ENCODE measurements at regions not wholly inside any gene's neighbourhood (a gene's known extent, or its start where the extent isn't known, plus 50 kb on each side); places are given as distances from the start of the nearest gene placed in this dataset.

DNA sequence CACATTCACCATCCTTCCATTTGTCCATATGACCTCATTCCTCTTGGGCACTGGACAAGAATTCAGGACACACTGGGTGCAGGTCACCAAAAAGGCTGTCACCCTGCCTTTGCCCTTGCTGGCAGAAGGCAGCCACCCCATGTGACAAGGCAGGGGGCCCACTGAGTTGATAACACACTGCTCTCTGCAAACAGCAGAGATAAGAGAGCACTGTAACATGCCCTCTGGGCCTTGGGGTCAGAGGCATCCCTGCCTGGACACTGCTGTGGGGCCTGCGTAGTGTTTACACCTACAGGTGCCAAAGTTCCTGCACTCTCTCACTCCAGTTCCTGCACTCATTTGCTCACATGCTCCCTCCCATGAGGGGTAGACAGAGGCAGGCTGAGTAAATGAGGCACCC is 344.7 kb upstream of the TCF4 start:
- DNase-seq (ENCODE audit: extremely low read depth in 1 of 4, low spot score in 3 of 4): peak in 1 of 4 experiments; percentile 14
- Histone ChIP-seq H3K36me3 (ENCODE audit: control insufficient read depth, insufficient read depth, low read length) (no peaks in the 10 kb centered on the region), H3K9me3 (replicated peaks; ENCODE audit: control insufficient read depth, insufficient read depth, low read depth, low read length) (peaks cover 3% of the 10 kb centered on the region; the same call in 1 of the 2 replicates), H3K9ac (ENCODE audit: insufficient read depth in 1 of 2, low read depth in 2 of 2, low read length in 2 of 2) (no peak overlapping the region), H4K20me1 (replicated peaks; ENCODE audit: control insufficient read depth, insufficient read depth, low read length) (no peaks in the 10 kb centered on the region), H2AFZ (ENCODE audit: low read depth, low read length) (no peak overlapping the region), H3K27ac (ENCODE audit: extremely low read depth, low read depth, low read length) (no peak overlapping the region), H3K4me1 (replicated peaks in 1 of 2; ENCODE audit: control insufficient read depth in 2 of 2, insufficient read depth in 2 of 2, low read length in 2 of 2) (peaks cover 0 to 6% of the 10 kb centered on the region in 2 experiments; a peak in 4 of 5 replicates), H3K27me3 (ENCODE audit: control insufficient read depth in 2 of 2, insufficient read depth in 2 of 2, low read length in 2 of 2) (no peaks in the 10 kb centered on the region), H3K9me1 (ENCODE audit: control insufficient read depth, insufficient read depth, low read length) (no peaks in the 10 kb centered on the region), H3K4me3 (no peak overlapping the region), H3K79me2 (ENCODE audit: control insufficient read depth, insufficient read depth, low read length) (no peaks in the 10 kb centered on the region), H3K4me2 (ENCODE audit: insufficient read depth, low read length) (no peak overlapping the region; the same call in 1 of the 2 replicates)
- ChIA-PET CTCF (ENCODE audit: low intra/inter-chr PET ratio) (no interaction called here), POLR2A (no interaction called here)
- intact Hi-C loops (cut with micrococcal nuclease): no loop called here
- ATAC-seq: no peak
- BruUV-seq (replicated peaks): no TSS peak
- TF ChIP-seq CBFA2T3 (IDR thresholded peaks at IDR 0.05) (peak; percentile 37), ETS2 (tag; IDR thresholded peaks at IDR 0.05; ENCODE audit: borderline replicate concordance, poor library complexity, severe bottlenecking) (no peak), CBFA2T2 (conservative IDR thresholded peaks at IDR 0.05) (peak; percentile 22; the same call in 1 of the 2 replicates)
- in situ Hi-C loops (cut with MboI): no loop called here
- FAIRE-seq: no peak
- 21% methylated on average over 1 of the region's 1 CpG for WGBS (ENCODE audit: insufficient coverage, low coverage, missing lambda C conversion rate)

DNA sequence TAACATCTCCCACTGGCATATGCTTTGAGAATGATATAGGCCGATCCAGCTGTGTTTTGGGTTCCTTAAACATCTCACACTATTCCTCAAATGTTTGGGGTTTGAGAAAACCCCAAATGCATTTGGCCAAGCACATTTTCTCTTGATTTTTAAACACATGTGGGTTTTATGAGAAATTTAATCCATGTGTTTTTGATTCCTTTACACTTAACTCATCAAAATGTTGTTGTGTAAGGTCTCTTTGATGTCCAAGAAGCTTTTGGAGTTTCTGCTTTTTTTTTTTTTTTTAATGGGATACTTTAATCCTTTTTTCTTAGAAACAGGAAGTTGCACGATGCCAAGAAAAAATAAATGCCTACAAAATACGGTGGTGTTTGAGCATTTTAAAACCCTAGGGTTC is 339.8 kb upstream of the TCF4 start:
- Histone ChIP-seq H3K9me1 (ENCODE audit: control insufficient read depth, insufficient read depth, low read length) (no peaks in the 10 kb centered on the region), H3K79me2 (ENCODE audit: control insufficient read depth, insufficient read depth, low read length) (no peaks in the 10 kb centered on the region), H3K4me3 (no peak overlapping the region), H3K9me3 (replicated peaks; ENCODE audit: control insufficient read depth, insufficient read depth, low read depth, low read length) (no peaks in the 10 kb centered on the region), H3K9ac (ENCODE audit: insufficient read depth in 1 of 2, low read depth in 2 of 2, low read length in 2 of 2) (no peak overlapping the region), H3K4me2 (ENCODE audit: insufficient read depth, low read length) (no peak overlapping the region), H3K36me3 (ENCODE audit: control insufficient read depth, insufficient read depth, low read length) (no peaks in the 10 kb centered on the region), H2AFZ (ENCODE audit: low read depth, low read length) (no peak overlapping the region), H3K4me1 (replicated peaks in 1 of 2; ENCODE audit: control insufficient read depth in 2 of 2, insufficient read depth in 2 of 2, low read length in 2 of 2) (peaks cover 0 to 5% of the 10 kb centered on the region in 2 experiments; a peak in 4 of 5 replicates), H3K27ac (ENCODE audit: extremely low read depth, low read depth, low read length) (no peak overlapping the region), H4K20me1 (replicated peaks; ENCODE audit: control insufficient read depth, insufficient read depth, low read length) (no peaks in the 10 kb centered on the region), H3K27me3 (ENCODE audit: control insufficient read depth in 2 of 2, insufficient read depth in 2 of 2, low read length in 2 of 2) (no peaks in the 10 kb centered on the region)
- FAIRE-seq (no peak), ATAC-seq (no peak), DNase-seq (ENCODE audit: extremely low read depth in 1 of 4, low spot score in 3 of 4) (no peak)
- in situ Hi-C loops (cut with MboI) (no loop called here), intact Hi-C loops (cut with micrococcal nuclease) (no loop called here)
- no TSS peak for BruUV-seq (replicated peaks)
- CTCF ChIA-PET (ENCODE audit: low intra/inter-chr PET ratio): no interaction called here
- TF ChIP-seq ZNF644 (tag; IDR thresholded peaks at IDR 0.05; ENCODE audit: low read depth) (no peak), KDM1A (IDR thresholded peaks at IDR 0.05) (no peak), ZNF384 (IDR thresholded peaks at IDR 0.05; ENCODE audit: low read depth, low read length) (no peak), ZKSCAN3 (CRISPR knock-in tag; IDR thresholded peaks at IDR 0.05) (no peak), GATAD2B (IDR thresholded peaks at IDR 0.05; ENCODE audit: borderline replicate concordance) (no peak), ASH1L (IDR thresholded peaks at IDR 0.05; ENCODE audit: borderline replicate concordance, low read depth, partially characterized antibody) (no peak), PCBP1 (IDR thresholded peaks at IDR 0.05; ENCODE audit: low read depth, low read length, poor library complexity, severe bottlenecking) (no peak), PCBP2 (IDR thresholded peaks at IDR 0.05; ENCODE audit: low read depth, low read length, poor library complexity, severe bottlenecking) (no peak), SRSF3 (IDR thresholded peaks at IDR 0.05; ENCODE audit: insufficient read depth, low read length) (no peak), ZNF589 (CRISPR knock-in tag; IDR thresholded peaks at IDR 0.05; ENCODE audit: low read depth) (no peak), ELF4 (CRISPR knock-in tag; IDR thresholded peaks at IDR 0.05) (no peak)
- 20% methylated on average over 2 of the region's 3 CpGs for WGBS (ENCODE audit: insufficient coverage, low coverage, missing lambda C conversion rate)
- POLR2A ChIA-PET: interaction anchor here (1.1 kb wide), 1 partner anchor 14 kb away, joined by 3 read pairs; no protein-coding TSS in a partner anchor
